ENCODE measurements at regions not wholly inside any gene's neighbourhood (a gene's known extent, or its start where the extent isn't known, plus 50 kb on each side); places are given as distances from the start of the nearest gene placed in this dataset.

DNA sequence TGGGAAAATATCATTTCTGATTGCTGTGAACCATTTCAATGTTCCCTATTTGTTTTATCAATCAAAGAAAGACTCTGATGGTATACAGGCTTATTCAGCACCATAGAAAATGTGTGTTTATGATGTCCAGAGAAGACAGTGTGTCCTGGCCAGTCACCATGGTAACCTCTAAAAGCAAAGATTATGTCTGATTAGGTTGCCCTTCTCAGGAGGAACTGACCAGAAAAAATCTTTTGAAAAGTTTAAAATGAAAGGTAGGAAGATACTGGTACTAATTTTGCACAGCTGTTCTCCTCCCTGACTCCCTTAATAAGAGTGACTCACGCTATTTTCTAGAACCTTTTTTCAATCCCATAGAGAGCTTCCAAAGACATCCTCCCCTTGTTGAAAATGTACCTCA is 391.8 kb upstream of the DCN start:
- Histone ChIP-seq H3K27me3 (replicated peaks in 1 of 7) (no peaks in the 10 kb centered on the region), H3K4me3 (no peak overlapping the region), H3K4me1 (peaks cover 0 to 17% (median 10%) of the 10 kb centered on the region in 6 donors), H3K36me3 (no peaks in the 10 kb centered on the region), H3K9me3 (no peaks in the 10 kb centered on the region), H3K27ac (no peak overlapping the region)
- TF ChIP-seq POLR2A (IDR thresholded peaks at IDR 0.05) (no peak), POLR2AphosphoS5 (IDR thresholded peaks at IDR 0.05) (no peak)
- TF ChIP-seq, protein P1, sequence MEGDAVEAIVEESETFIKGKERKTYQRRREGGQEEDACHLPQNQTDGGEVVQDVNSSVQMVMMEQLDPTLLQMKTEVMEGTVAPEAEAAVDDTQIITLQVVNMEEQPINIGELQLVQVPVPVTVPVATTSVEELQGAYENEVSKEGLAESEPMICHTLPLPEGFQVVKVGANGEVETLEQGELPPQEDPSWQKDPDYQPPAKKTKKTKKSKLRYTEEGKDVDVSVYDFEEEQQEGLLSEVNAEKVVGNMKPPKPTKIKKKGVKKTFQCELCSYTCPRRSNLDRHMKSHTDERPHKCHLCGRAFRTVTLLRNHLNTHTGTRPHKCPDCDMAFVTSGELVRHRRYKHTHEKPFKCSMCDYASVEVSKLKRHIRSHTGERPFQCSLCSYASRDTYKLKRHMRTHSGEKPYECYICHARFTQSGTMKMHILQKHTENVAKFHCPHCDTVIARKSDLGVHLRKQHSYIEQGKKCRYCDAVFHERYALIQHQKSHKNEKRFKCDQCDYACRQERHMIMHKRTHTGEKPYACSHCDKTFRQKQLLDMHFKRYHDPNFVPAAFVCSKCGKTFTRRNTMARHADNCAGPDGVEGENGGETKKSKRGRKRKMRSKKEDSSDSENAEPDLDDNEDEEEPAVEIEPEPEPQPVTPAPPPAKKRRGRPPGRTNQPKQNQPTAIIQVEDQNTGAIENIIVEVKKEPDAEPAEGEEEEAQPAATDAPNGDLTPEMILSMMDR (IDR thresholded peaks at IDR 0.05 in 8 of 11, conservative IDR thresholded peaks at IDR 0.05 in 3 of 11) = no peak
- intact Hi-C loops (cut with DNase I; ENCODE audit: low total_unique reads) = loop anchor here (10.0 kb wide), 2 partner anchors 560 to 1000 kb away; no protein-coding TSS in a partner anchor
- 92 to 97% (median 92%) methylated on average over 1 of the region's 1 CpG for WGBS, 5 donors
- no peak for DNase-seq

DNA sequence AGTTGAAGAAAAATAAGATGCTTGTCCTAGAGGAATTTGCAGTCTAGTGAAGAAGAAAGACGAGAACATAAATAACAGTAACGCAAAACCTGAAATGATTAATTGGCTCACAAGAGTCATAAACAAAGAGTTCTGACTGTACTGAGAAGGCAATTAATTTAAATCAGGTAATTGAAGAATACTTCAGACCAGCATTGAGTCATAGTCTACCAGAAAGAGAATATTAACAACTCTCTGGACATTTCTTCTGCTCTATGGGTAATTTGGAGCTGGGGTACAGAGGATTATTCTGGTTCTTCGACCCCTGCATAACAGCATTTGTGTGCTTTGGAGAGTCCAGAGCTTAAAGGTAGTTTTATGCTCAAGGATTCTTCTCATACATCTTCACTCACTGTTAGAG is 390.3 kb upstream of the DCN start:
- H3K27me3 ChIP-seq (replicated peaks in 1 of 7) = no peaks in the 10 kb centered on the region
- no peaks in the 10 kb centered on the region for H3K9me3 ChIP-seq
- H3K4me3 ChIP-seq = no peak overlapping the region
- 87 to 93% (median 89%) methylated on average over 3 of the region's 3 CpGs for WGBS, 5 donors
- H3K4me1 ChIP-seq = peaks cover 0 to 8% (median 4%) of the 10 kb centered on the region in 6 donors
- DNase-seq = no peak
- intact Hi-C loops (cut with DNase I; ENCODE audit: low total_unique reads) = loop anchor here (10.0 kb wide), 2 partner anchors 562 to 1002 kb away; no protein-coding TSS in a partner anchor
- no peak overlapping the region for H3K27ac ChIP-seq
- H3K36me3 ChIP-seq = no peaks in the 10 kb centered on the region
- TF ChIP-seq, protein P1 (IDR thresholded peaks at IDR 0.05 in 8 of 11, conservative IDR thresholded peaks at IDR 0.05 in 3 of 11) = no peak
- TF ChIP-seq POLR2AphosphoS5 (IDR thresholded peaks at IDR 0.05) = no peak

DNA sequence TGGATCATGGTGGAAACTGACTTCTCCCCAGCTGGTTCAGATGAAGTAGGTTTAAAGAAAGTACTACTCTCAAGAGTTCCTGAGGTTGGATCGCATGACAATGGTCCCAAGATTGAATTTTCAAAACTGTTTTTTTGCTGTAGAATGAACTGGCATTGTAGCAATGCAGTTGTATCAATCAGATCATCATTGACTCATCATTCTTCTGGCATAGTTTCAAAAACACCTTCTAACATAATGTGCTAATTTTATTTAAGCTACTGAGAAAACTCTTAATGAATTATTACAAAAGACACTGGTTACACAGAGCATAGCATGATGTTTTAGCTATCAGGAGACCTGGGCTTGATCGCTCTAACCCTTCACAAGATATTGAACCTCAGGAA is 384.5 kb upstream of the DCN start:
- intact Hi-C loops (cut with DNase I; ENCODE audit: low total_unique reads) = no loop called here

DNA sequence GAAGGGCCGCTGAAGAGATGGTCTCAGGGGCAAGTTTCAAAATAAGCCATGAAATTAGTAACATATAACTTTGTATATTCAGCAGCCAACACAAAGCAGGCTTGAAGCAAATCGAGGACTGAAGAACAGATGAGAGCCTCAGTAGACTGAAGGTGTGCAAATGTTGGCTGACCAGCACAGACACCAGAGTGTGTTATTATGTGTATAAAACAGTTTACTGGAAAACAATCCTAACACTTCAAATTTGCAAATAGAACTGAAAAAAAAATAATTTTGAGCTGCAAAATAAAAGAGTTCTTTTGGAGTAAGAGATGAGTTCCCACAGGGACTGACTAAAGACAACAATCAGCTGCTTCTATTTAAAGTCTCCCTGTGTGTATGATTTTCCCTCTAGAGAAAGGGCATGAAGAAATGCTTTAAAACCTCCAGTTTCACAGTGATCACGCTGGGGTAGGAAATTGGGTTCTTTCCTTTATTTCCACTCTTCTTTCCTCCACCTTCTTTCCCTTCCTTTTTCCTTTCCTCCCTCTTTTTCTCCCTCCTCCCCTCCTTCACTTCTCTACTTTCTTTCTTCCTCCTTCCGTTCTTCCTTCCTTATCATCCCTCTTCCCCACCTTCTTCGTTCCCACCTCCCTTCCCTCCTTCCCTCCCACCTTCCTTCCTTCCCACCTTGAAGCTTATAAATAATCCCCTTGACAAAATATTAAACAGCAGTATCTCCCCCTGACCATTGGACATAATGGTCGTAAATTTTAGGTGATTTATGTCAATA is 383.9 kb upstream of the DCN start:
- Histone ChIP-seq H3K36me3 (no peaks in the 10 kb centered on the region), H3K4me1 (peaks cover 0 to 8% (median 0%) of the 10 kb centered on the region in 6 donors), H3K27ac (no peak overlapping the region), H3K4me3 (no peak overlapping the region), H3K27me3 (replicated peaks in 1 of 7) (no peaks in the 10 kb centered on the region), H3K9me3 (no peaks in the 10 kb centered on the region)
- WGBS, 5 donors = 74 to 83% (median 80%) methylated on average over 6 of the region's 6 CpGs
- intact Hi-C loops (cut with DNase I; ENCODE audit: low total_unique reads) = no loop called here
- no peak for DNase-seq
- TF ChIP-seq, protein P1 (IDR thresholded peaks at IDR 0.05 in 8 of 11, conservative IDR thresholded peaks at IDR 0.05 in 3 of 11) = no peak

More for the DNA sequence above, 384.5 kb upstream of the DCN start:
- Histone ChIP-seq H3K27ac (no peak overlapping the region), H3K27me3 (replicated peaks in 1 of 7) (no peaks in the 10 kb centered on the region), H3K4me3 (no peak overlapping the region), H3K9me3 (no peaks in the 10 kb centered on the region), H3K4me1 (peaks cover 0 to 7% (median 0%) of the 10 kb centered on the region in 6 donors), H3K36me3 (no peaks in the 10 kb centered on the region)
- DNase-seq = no peak
- 92 to 98% (median 94%) methylated on average over 2 of the region's 2 CpGs for WGBS, 5 donors
- TF ChIP-seq POLR2AphosphoS5 (IDR thresholded peaks at IDR 0.05) (no peak), POLR2A (IDR thresholded peaks at IDR 0.05) (no peak)
